ENCODE measurements at regions not wholly inside any gene's neighbourhood (a gene's known extent, or its start where the extent isn't known, plus 50 kb on each side); places are given as distances from the start of the nearest gene placed in this dataset.
A peak's percentile ranks its signal among the peaks of the same experiment; 100 is the strongest.

DNA sequence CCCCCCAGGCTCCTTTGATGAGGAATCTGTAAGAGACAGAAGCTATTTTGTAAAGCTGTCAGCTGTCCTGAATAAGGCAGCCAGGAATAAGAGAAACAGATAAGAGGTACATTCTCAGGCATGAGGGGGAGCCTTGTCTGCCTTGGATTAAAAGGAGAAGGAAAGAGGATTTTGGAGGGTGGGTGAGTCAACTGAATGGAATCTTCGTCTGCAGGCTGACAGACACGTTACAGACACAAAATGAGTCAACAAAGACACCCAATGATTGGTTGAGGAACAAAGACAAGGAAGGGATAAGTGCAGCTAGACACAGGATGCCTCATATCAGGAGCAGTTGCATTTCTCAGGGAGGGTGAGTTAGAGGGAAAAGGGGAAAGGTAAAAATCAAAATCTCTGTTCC is 162.5 kb downstream of the OLFM4 start:
- Mint-ChIP-seq H3K9me3 (no peaks in the 10 kb centered on the region), H3K27ac (no peak overlapping the region)
- no peak for DNase-seq (ENCODE audit: extremely low spot score, unreplicated experiment)

DNA sequence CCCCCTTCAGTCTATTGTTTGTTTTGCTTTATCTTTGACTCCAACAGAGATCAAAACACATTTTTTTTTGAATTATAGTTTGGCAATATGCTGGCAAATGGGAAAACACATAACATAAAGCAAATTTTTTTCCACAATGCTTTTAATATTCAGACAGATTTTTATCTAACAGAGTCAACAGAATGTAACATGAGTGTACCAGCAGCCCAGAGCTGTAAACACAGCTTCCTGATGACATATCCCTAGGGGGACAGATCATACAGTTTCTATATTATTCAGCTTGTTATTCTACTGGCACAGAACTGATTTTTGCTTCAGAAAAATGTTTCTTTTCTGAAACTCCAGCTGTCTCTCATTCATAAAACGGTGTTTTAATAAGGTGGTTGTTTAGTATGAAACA is 168.8 kb downstream of the OLFM4 start:
- no peak for TF ChIP-seq CTCF (conservative IDR thresholded peaks at IDR 0.05)
- no peaks in the 10 kb centered on the region for H3K9me3 Mint-ChIP-seq
- H3K4me3 Mint-ChIP-seq, result no peak overlapping the region
- H3K27ac Mint-ChIP-seq, result no peak overlapping the region
- peaks cover 13% of the 10 kb centered on the region for H3K4me1 Mint-ChIP-seq (ENCODE audit: unreplicated experiment)
- H3K36me3 Mint-ChIP-seq, result no peaks in the 10 kb centered on the region
- H3K27me3 Mint-ChIP-seq, result peaks cover 27% of the 10 kb centered on the region
- no peak for DNase-seq (ENCODE audit: extremely low spot score, unreplicated experiment)

More for the DNA sequence above, 162.5 kb downstream of the OLFM4 start:
- no peak for TF ChIP-seq CTCF (conservative IDR thresholded peaks at IDR 0.05)
- Mint-ChIP-seq H3K4me3 (no peak overlapping the region), H3K36me3 (no peaks in the 10 kb centered on the region), H3K27me3 (peaks cover 18% of the 10 kb centered on the region), H3K4me1 (ENCODE audit: unreplicated experiment) (peaks cover 9% of the 10 kb centered on the region)

DNA sequence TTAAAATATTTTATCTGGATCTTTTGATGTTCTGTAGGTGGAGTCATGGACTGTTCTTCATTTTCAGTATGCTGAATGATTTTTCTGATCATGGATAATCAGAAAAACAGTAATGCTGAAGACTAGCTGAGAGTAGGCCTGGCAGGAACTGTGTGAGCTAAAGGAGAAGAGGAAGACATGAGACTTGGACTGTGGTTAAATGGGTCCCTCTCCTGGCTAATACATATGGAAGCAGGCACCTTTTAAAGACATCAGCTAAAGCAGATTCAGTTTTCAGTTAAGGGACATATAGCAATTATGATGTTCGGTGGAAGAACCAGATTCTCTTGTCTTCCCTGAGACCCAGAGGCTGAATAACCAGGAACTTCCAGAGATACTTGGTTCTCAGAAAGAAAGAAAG is 169.4 kb downstream of the OLFM4 start:
- no peak overlapping the region for H3K4me3 Mint-ChIP-seq
- H3K36me3 Mint-ChIP-seq, result no peaks in the 10 kb centered on the region
- no peaks in the 10 kb centered on the region for H3K9me3 Mint-ChIP-seq
- H3K4me1 Mint-ChIP-seq (ENCODE audit: unreplicated experiment), result peaks cover 13% of the 10 kb centered on the region
- no peak overlapping the region for H3K27ac Mint-ChIP-seq
- H3K27me3 Mint-ChIP-seq, result peaks cover 33% of the 10 kb centered on the region
- peak; percentile 45 for TF ChIP-seq CTCF (conservative IDR thresholded peaks at IDR 0.05)
- no peak for DNase-seq (ENCODE audit: extremely low spot score, unreplicated experiment)

DNA sequence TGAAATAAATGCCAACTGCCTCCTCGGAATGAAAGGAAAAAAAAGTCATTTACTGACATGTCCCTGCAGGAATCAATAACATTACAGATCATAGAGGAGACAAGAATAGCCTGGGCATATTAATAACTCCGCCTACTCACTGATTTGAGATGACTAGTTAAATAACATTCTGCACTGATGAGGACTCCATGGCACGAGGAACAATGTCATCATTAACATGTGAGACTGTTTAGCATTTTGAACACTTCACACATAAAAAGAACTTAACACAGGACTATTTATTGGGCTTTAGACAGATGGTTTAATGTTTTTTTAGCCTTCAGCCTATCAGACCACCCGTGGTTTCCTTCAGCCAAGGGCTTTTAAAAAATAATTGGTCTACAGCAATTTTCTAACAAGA is 170.1 kb downstream of the OLFM4 start:
- Mint-ChIP-seq H3K27me3 (peaks cover 40% of the 10 kb centered on the region), H3K4me3 (no peak overlapping the region), H3K9me3 (no peaks in the 10 kb centered on the region), H3K27ac (no peak overlapping the region), H3K4me1 (ENCODE audit: unreplicated experiment) (peaks cover 13% of the 10 kb centered on the region), H3K36me3 (no peaks in the 10 kb centered on the region)
- no peak for TF ChIP-seq CTCF (conservative IDR thresholded peaks at IDR 0.05)
- DNase-seq (ENCODE audit: extremely low spot score, unreplicated experiment), result no peak

- Mint-ChIP-seq H3K4me1 (ENCODE audit: unreplicated experiment) (peaks cover 13% of the 10 kb centered on the region), H3K4me3 (no peak overlapping the region), H3K27me3 (peaks cover 53% of the 10 kb centered on the region), H3K27ac (no peak overlapping the region), H3K9me3 (no peaks in the 10 kb centered on the region), H3K36me3 (no peaks in the 10 kb centered on the region)
- TF ChIP-seq CTCF (conservative IDR thresholded peaks at IDR 0.05), result no peak
- DNase-seq (ENCODE audit: extremely low spot score, unreplicated experiment), result no peak
Observed at GRCh38 chr13:53200075-53200474, 171.5 kb downstream of the OLFM4 start.
